ENCODE measurements at regions not wholly inside any gene's neighbourhood (a gene's known extent, or its start where the extent isn't known, plus 50 kb on each side); places are given as distances from the start of the nearest gene placed in this dataset.

- TF ChIP-seq ZFX (IDR thresholded peaks at IDR 0.05) (no peak), CTCF (conservative IDR thresholded peaks at IDR 0.05) (no peak)
- H3K27ac ChIP-seq = no peak overlapping the region
Observed at GRCh38 chr6:74249658-74250057, 553.7 kb downstream of the CD109 start.

GRCh38 chr6:74248966-74249365, 553.0 kb downstream of the CD109 start:
- no peak for TF ChIP-seq ZFX (IDR thresholded peaks at IDR 0.05)
- no peak for TF ChIP-seq CTCF (conservative IDR thresholded peaks at IDR 0.05)
- no peak overlapping the region for H3K27ac ChIP-seq

GRCh38 chr6:74222768-74223333, 526.8 kb downstream of the CD109 start:
- TF ChIP-seq CTCF (conservative IDR thresholded peaks at IDR 0.05) (no peak), ZFX (IDR thresholded peaks at IDR 0.05) (no peak)
- no peak overlapping the region for H3K27ac ChIP-seq

- TF ChIP-seq CTCF (conservative IDR thresholded peaks at IDR 0.05) = no peak
- no peak for TF ChIP-seq ZFX (IDR thresholded peaks at IDR 0.05)
Observed at GRCh38 chr6:74213995-74214394, 518.0 kb downstream of the CD109 start.

GRCh38 chr6:74208239-74208638, 512.2 kb downstream of the CD109 start:
- no peak for TF ChIP-seq ZFX (IDR thresholded peaks at IDR 0.05)
- no peak for TF ChIP-seq CTCF (conservative IDR thresholded peaks at IDR 0.05)
- H3K27ac ChIP-seq = no peak overlapping the region

More at GRCh38 chr6:74213995-74214394, 518.0 kb downstream of the CD109 start:
- no peak overlapping the region for H3K27ac ChIP-seq

- TF ChIP-seq CTCF (conservative IDR thresholded peaks at IDR 0.05) = no peak
- TF ChIP-seq ZFX (IDR thresholded peaks at IDR 0.05) = no peak
- no peak overlapping the region for H3K27ac ChIP-seq
Observed at GRCh38 chr6:74199215-74199915, 503.4 kb downstream of the CD109 start.

- no peak overlapping the region for H3K27ac ChIP-seq
- TF ChIP-seq CTCF (conservative IDR thresholded peaks at IDR 0.05) (no peak), ZFX (IDR thresholded peaks at IDR 0.05) (no peak)
Observed at GRCh38 chr6:74197310-74197709, 501.3 kb downstream of the CD109 start.
